Lower leg skin (tissue), 3 donors: ENCODE measurements at regions not wholly inside any gene's neighbourhood (a gene's known extent, or its start where the extent isn't known, plus 50 kb on each side); places are given as distances from the start of the nearest gene placed in this dataset.

Experiments used
- CTCF ChIP-seq, 3 donors: fragments of 450-650 bp; IDR thresholded peaks; one replicate each; pipeline ENCODE4 v1.5.1; 2016; ENCODE audit warnings: antibody characterized with exemption in 3 of 3, mild to moderate bottlenecking in 3 of 3, moderate library complexity in 2 of 3
- POLR2A ChIP-seq, 2 donors: fragments of 450-650 bp; IDR thresholded peaks; one replicate each; pipeline ENCODE4 v1.6.1; 2016 to 2017; ENCODE audit warnings: antibody characterized with exemption in 2 of 2, mild to moderate bottlenecking in 1 of 2, moderate library complexity in 1 of 2

DNA sequence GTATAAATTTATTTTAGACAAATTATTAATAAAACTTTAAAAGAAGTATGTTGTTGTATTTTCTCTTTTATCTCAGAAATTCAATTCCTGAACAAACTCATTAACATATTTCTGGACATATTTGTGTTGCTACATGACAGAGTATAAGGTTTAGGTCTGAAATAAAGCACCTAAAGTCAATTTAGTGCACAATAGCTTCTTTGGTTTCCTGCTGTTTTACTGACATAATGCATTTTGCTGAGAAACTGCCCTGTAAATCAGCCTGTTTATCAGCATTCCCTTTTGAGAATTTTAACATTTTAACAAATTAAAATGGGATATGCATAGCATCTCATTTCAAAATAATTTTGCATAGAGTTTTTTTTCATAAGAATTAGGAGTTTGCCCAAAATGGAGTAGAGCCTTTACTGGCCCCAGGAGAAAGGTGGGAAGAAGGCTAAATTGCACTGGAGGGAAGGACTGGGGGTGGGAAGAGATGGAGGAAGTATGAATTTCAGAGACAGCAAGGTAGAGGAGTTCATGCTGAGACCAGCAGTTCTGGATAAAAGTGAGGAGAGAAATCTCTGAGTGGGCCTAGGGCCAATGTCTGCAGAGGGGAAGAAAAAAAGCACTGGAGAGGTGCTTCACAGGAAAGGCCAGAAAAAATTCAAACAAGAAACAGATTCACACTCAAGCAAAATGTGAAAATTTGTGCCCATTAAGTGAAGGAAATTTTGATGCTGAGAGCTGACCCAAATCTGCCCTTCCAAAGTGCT is 324.2 kb upstream of the HSF2 start:
- no peak for TF ChIP-seq CTCF (IDR thresholded peaks at IDR 0.05)
- TF ChIP-seq POLR2A (IDR thresholded peaks at IDR 0.05): no peak
